B cell (primary cell): ENCODE measurements at regions not wholly inside any gene's neighbourhood (a gene's known extent, or its start where the extent isn't known, plus 50 kb on each side); places are given as distances from the start of the nearest gene placed in this dataset.
A peak's percentile ranks its signal among the peaks of the same experiment; 100 is the strongest.

Experiments used
- ATAC-seq: fragments of 200-7000 bp; cut with Tn5 transposase; one replicate; pipeline ENCODE4 v1.10.0; 2021; ENCODE audit warnings: low read depth, mild to moderate bottlenecking, moderate number of reproducible peaks, moderate library complexity
- CTCF ChIA-PET: fragments of 350-600 bp; sonication (Branson Sonifier 250); formaldehyde crosslinking; loops from one replicate; lab custom pipeline; 2021; ENCODE audit warnings: antibody characterized with exemption, inconsistent platforms; lab: Charles Lee
- POLR2A ChIA-PET: fragments of 350-600 bp; sonication (Branson Sonifier 250); formaldehyde crosslinking; loops from one replicate; lab custom pipeline; 2021; ENCODE audit warnings: antibody characterized with exemption; lab: Charles Lee
- DNase-seq: peaks from one replicate; pipeline ENCODE4 v3.0.0; 2013
- H2AFZ ChIP-seq: 2 replicates; pipeline ENCODE4 v1.6.1; 2012; ENCODE audit warnings: mild to moderate bottlenecking, low read depth, low read length; ENCODE audit not compliant: insufficient read depth, poor library complexity, severe bottlenecking
- H3K27ac ChIP-seq, 2 donors: 1 replicate in 1 of 2; 2 replicates in 1 of 2; pipeline ENCODE4 v1.5.1; 2012 to 2013; ENCODE audit warnings: low read length in 2 of 2, mild to moderate bottlenecking in 2 of 2, moderate library complexity in 1 of 2
- H3K27me3 ChIP-seq, 4 experiments: fragments of 200-600 bp in 1 of 4; sonication (generic) in 1 of 4; replicated peaks in 1 of 4; 1 replicate in 2 of 4; 2 replicates in 2 of 4; pipeline versions ENCODE4 v1.6.1 to v1.7.0; 2013 to 2016; ENCODE audit warnings: low read length in 3 of 4, mild to moderate bottlenecking in 2 of 4, mixed read lengths in 1 of 4, moderate library complexity in 1 of 4; ENCODE audit not compliant: insufficient read depth in 4 of 4, control insufficient read depth in 3 of 4; ENCODE audit errors: control extremely low read depth in 1 of 4
- H3K36me3 ChIP-seq, 2 experiments: replicated peaks in 1 of 2; 1 replicate in 1 of 2; 2 replicates in 1 of 2; pipeline versions ENCODE4 v1.6.1 to v1.7.1; 2013; ENCODE audit warnings: low read length in 1 of 2; ENCODE audit not compliant: insufficient read depth in 2 of 2, control insufficient read depth in 1 of 2; ENCODE audit errors: control extremely low read depth in 1 of 2, extremely low read depth in 1 of 2
- H3K4me1 ChIP-seq, 2 donors: fragments of 200-600 bp in 1 of 2; sonication (generic) in 1 of 2; 1 replicate in 1 of 2; 2 replicates in 1 of 2; pipeline versions ENCODE4 v1.5.1 to v1.6.1; 2013 to 2017; ENCODE audit warnings: low read length in 2 of 2; ENCODE audit not compliant: control insufficient read depth in 2 of 2, insufficient read depth in 2 of 2
- H3K4me2 ChIP-seq: replicated peaks from 2 replicates; pipeline ENCODE3; 2012; ENCODE audit warnings: mild to moderate bottlenecking, low read depth, low read length; ENCODE audit not compliant: poor library complexity, severe bottlenecking
- H3K4me3 ChIP-seq, 5 experiments: fragments of 200-600 bp in 1 of 5; sonication (generic) in 1 of 5; 1 replicate in 3 of 5; 2 replicates in 2 of 5; pipeline versions ENCODE4 v1.5.1 to v1.7.0; 2011 to 2016; ENCODE audit warnings: low read length in 4 of 5, mild to moderate bottlenecking in 4 of 5, low read depth in 2 of 5, control low read depth in 1 of 5, moderate library complexity in 1 of 5; ENCODE audit not compliant: insufficient read depth in 1 of 5; ENCODE audit errors: control extremely low read depth in 1 of 5, extremely low read depth in 1 of 5
- H3K79me2 ChIP-seq: fragments of 200-600 bp; sonication (generic); one replicate; pipeline ENCODE4 v1.6.0; 2016; ENCODE audit warnings: low read length; ENCODE audit not compliant: control insufficient read depth, insufficient read depth
- H3K9ac ChIP-seq: fragments of 200-600 bp; sonication (generic); 2 replicates; pipeline ENCODE4 v1.6.1; 2017; ENCODE audit warnings: mild to moderate bottlenecking, low read length, moderate library complexity
- H3K9me3 ChIP-seq, 3 donors: one replicate each; pipeline versions ENCODE4 v1.6.1 to v1.7.1; 2013; ENCODE audit warnings: low read length in 2 of 3; ENCODE audit not compliant: control insufficient read depth in 2 of 3, insufficient read depth in 1 of 3; ENCODE audit errors: control extremely low read depth in 1 of 3
- H4K20me1 ChIP-seq: 2 replicates; pipeline ENCODE4 v1.6.0; 2012; ENCODE audit warnings: mild to moderate bottlenecking, low read length; ENCODE audit not compliant: insufficient read depth, control insufficient read depth, poor library complexity, severe bottlenecking
- H3K27ac Mint-ChIP-seq: one replicate; pipeline ENCODE4 v1.8.0; 2021; ENCODE audit warnings: mixed read lengths
- H3K27me3 Mint-ChIP-seq: one replicate; pipeline ENCODE4 v1.8.0; 2021; ENCODE audit warnings: mixed read lengths
- H3K4me1 Mint-ChIP-seq: one replicate; pipeline ENCODE4 v1.8.0; 2021; ENCODE audit warnings: mixed read lengths
- H3K4me3 Mint-ChIP-seq: one replicate; pipeline ENCODE4 v1.8.0; 2021; ENCODE audit warnings: mixed read lengths
- H3K9me3 Mint-ChIP-seq: one replicate; pipeline ENCODE4 v1.8.0; 2022; ENCODE audit warnings: mixed read lengths; ENCODE audit not compliant: insufficient read depth
- CTCF ChIP-seq: fragments of 200-600 bp; IDR thresholded peaks from one replicate; pipeline ENCODE4 v1.8.0; 2022; ENCODE audit warnings: antibody characterized with exemption, mild to moderate bottlenecking
- EZH2 ChIP-seq: IDR thresholded peaks from 2 replicates; pipeline ENCODE4 v1.6.1; 2012; ENCODE audit warnings: borderline replicate concordance, low read depth, mild to moderate bottlenecking, moderate library complexity, low read length; ENCODE audit not compliant: insufficient read depth, poor library complexity, severe bottlenecking
- WGBS: methylation state at CpG from one replicate; pipeline ENCODE4 v1.1.5; 2013; ENCODE audit warnings: missing lambda C conversion rate; ENCODE audit not compliant: insufficient coverage; 5-methylcytosine and 5-hydroxymethylcytosine counted together
- intact Hi-C: fragments of 100-400 bp; cut with micrococcal nuclease; formaldehyde crosslinking; loops from one replicate; pipeline ENCODE4 v1.10.0; 2022

GRCh38 chr1:9181990-9182783, 52.4 kb upstream of the H6PD start:
- H3K4me3 ChIP-seq, result peak overlapping the region; percentile 15 to 50 (median 40)

More at GRCh38 chr1:9181990-9182783, 52.4 kb upstream of the H6PD start:
- H3K4me3 Mint-ChIP-seq, result peak overlapping the region; percentile 82
- CTCF ChIA-PET, result interaction anchor here (0.8 kb wide), 1 partner anchor 14 kb away, joined by 3 read pairs; no protein-coding TSS in a partner anchor
- POLR2A ChIA-PET, result no interaction called here
- ATAC-seq (peak; percentile 31), DNase-seq (peak; percentile 47)
- H3K27ac Mint-ChIP-seq, result no peak overlapping the region
- no peaks in the 10 kb centered on the region for H4K20me1 ChIP-seq
- WGBS, result 3% methylated on average over 83 of the region's 83 CpGs
- H3K36me3 ChIP-seq, result no peaks in the 10 kb centered on the region
- H3K79me2 ChIP-seq, result peaks cover 3% of the 10 kb centered on the region
- H3K4me2 ChIP-seq, result peak overlapping the region; percentile 80
- no peaks in the 10 kb centered on the region for H3K9me3 Mint-ChIP-seq
- H3K27me3 Mint-ChIP-seq, result peaks cover 23% of the 10 kb centered on the region
- intact Hi-C loops, result loop anchor here (1.0 to 5.0 kb wide), 2 partner anchors 14 to 50 kb away; no protein-coding TSS in a partner anchor
- no peak overlapping the region for H3K27ac ChIP-seq
- H3K9ac ChIP-seq, result peak overlapping the region; percentile 44
- H3K9me3 ChIP-seq, result peaks cover 0 to 11% (median 2%) of the 10 kb centered on the region in 3 donors
- H3K27me3 ChIP-seq, result peaks cover 0 to 42% (median 12%) of the 10 kb centered on the region in 4 experiments
- peak overlapping the region; percentile 52 for H2AFZ ChIP-seq
- peaks cover 17 to 25% of the 10 kb centered on the region in 2 donors for H3K4me1 ChIP-seq
- peaks cover 18% of the 10 kb centered on the region for H3K4me1 Mint-ChIP-seq
- no peak for TF ChIP-seq CTCF
- TF ChIP-seq EZH2, result no peak
